HepG2 (cell line): ENCODE measurements at regions not wholly inside any gene's neighbourhood (a gene's known extent, or its start where the extent isn't known, plus 50 kb on each side); places are given as distances from the start of the nearest gene placed in this dataset.

Experiments used
- ARID3A ChIP-seq: IDR thresholded peaks from 2 replicates; pipeline ENCODE4 v1.6.1; 2012; ENCODE audit warnings: low read depth, low read length, improper control_type of control experiment
- BCL3 ChIP-seq: sonication (generic); formaldehyde crosslinking; IDR thresholded peaks from 2 replicates; pipeline ENCODE4 v1.5.1; 2020; ENCODE audit warnings: mild to moderate bottlenecking, missing genetic modification reagents, moderate library complexity
- FOXP4 ChIP-seq: sonication (generic); formaldehyde crosslinking; IDR thresholded peaks from 2 replicates; pipeline ENCODE4 v1.4.0; 2020; ENCODE audit warnings: missing genetic modification reagents
- MAZ ChIP-seq, 2 experiments: sonication (generic) in 1 of 2; formaldehyde crosslinking in 1 of 2; IDR thresholded peaks; 2 replicates each; pipeline versions ENCODE4 v1.5.0 to v1.6.1; 2012 to 2020; ENCODE audit warnings: low read depth in 2 of 2, mild to moderate bottlenecking in 2 of 2, borderline replicate concordance in 1 of 2, improper control_type of control experiment in 1 of 2, low read length in 1 of 2, missing genetic modification reagents in 1 of 2, moderate library complexity in 1 of 2
- MTA1 ChIP-seq: sonication (generic); formaldehyde crosslinking; IDR thresholded peaks from 2 replicates; pipeline ENCODE4 v1.4.0; 2020; ENCODE audit warnings: missing genetic modification reagents, mild to moderate bottlenecking, borderline replicate concordance
- NFIB ChIP-seq: sonication (generic); formaldehyde crosslinking; IDR thresholded peaks from 2 replicates; pipeline ENCODE4 v1.9.0; 2021; ENCODE audit warnings: missing genetic modification reagents, mild to moderate bottlenecking, borderline replicate concordance
- RBM39 ChIP-seq: fragments of 200-400 bp; formaldehyde crosslinking; IDR thresholded peaks from one replicate; pipeline ENCODE4 v1.6.1; 2018; ENCODE audit warnings: antibody characterized with exemption, mild to moderate bottlenecking, low read depth, low read length; ENCODE audit not compliant: poor library complexity, severe bottlenecking
- SAFB2 ChIP-seq: sonication (generic); formaldehyde crosslinking; IDR thresholded peaks from 2 replicates; pipeline ENCODE4 v1.5.1; 2020; ENCODE audit warnings: missing genetic modification reagents, low read depth, mild to moderate bottlenecking, borderline replicate concordance
- TBL1XR1 ChIP-seq: fragments of 150-350 bp; IDR thresholded peaks from 2 replicates; pipeline ENCODE4 v1.6.1; 2014; ENCODE audit warnings: borderline replicate concordance, low read length; ENCODE audit not compliant: partially characterized antibody
- ZBTB2 ChIP-seq: sonication (generic); formaldehyde crosslinking; IDR thresholded peaks from 2 replicates; pipeline ENCODE4 v1.8.0; 2022; ENCODE audit warnings: low read depth, missing genetic modification reagents
- ZBTB26 ChIP-seq: IDR thresholded peaks from 2 replicates; pipeline ENCODE4 v1.6.1; 2016; ENCODE audit warnings: missing compliant biosample characterization, missing genetic modification reagents, borderline replicate concordance
- ZFP62 ChIP-seq: sonication (generic); formaldehyde crosslinking; IDR thresholded peaks from 2 replicates; pipeline ENCODE4 v1.4.0; 2020; ENCODE audit warnings: missing genetic modification reagents
- ZKSCAN8 ChIP-seq: IDR thresholded peaks from 2 replicates; pipeline ENCODE4 v1.6.1; 2016; ENCODE audit warnings: borderline replicate concordance, missing genetic modification reagents, missing compliant biosample characterization
- ZNF160 ChIP-seq: sonication (generic); formaldehyde crosslinking; IDR thresholded peaks from 2 replicates; pipeline ENCODE4 v1.8.0; 2022; ENCODE audit warnings: mild to moderate bottlenecking, inconsistent platforms, missing genetic modification reagents
- ZNF232 ChIP-seq: sonication (generic); formaldehyde crosslinking; IDR thresholded peaks from 2 replicates; pipeline ENCODE4 v1.4.0; 2020; ENCODE audit warnings: missing genetic modification reagents, borderline replicate concordance
- ZNF367 ChIP-seq: sonication (generic); formaldehyde crosslinking; IDR thresholded peaks from 2 replicates; pipeline ENCODE4 v1.4.0; 2020; ENCODE audit warnings: missing genetic modification reagents, borderline replicate concordance
- ZNF441 ChIP-seq: sonication (generic); formaldehyde crosslinking; IDR thresholded peaks from 2 replicates; pipeline ENCODE4 v1.7.0; 2021; ENCODE audit warnings: missing genetic modification reagents, borderline replicate concordance
- ZNF605 ChIP-seq: sonication (generic); formaldehyde crosslinking; IDR thresholded peaks from 2 replicates; pipeline ENCODE4 v1.8.0; 2022; ENCODE audit warnings: mild to moderate bottlenecking, missing genetic modification reagents
- ZNF672 ChIP-seq: sonication (generic); formaldehyde crosslinking; IDR thresholded peaks from 2 replicates; pipeline ENCODE4 v1.8.1; 2022; ENCODE audit warnings: missing genetic modification reagents
- TF ChIP-seq, protein P1 (sequence below): sonication (generic); formaldehyde crosslinking; IDR thresholded peaks from 2 replicates; pipeline ENCODE4 v1.5.0; 2020; ENCODE audit warnings: missing genetic modification reagents

- no peak for TF ChIP-seq ARID3A
- 0 out of 2 replicates have a peak, but pooled peaks have one; percentile 29 for TF ChIP-seq ZNF441 (CRISPR knock-in tag)
- no peak for TF ChIP-seq ZNF160 (CRISPR knock-in tag)
- peak; percentile 43 for TF ChIP-seq TBL1XR1
- TF ChIP-seq FOXP4 (CRISPR knock-in tag) = no peak; the same call in 1 of the 2 replicates
- TF ChIP-seq SAFB2 = no peak
- TF ChIP-seq RBM39 = peak; percentile 49
- TF ChIP-seq NFIB (CRISPR knock-in tag) = no peak
- TF ChIP-seq ZBTB2 = no peak
- no peak; the same call in 1 of the 2 replicates for TF ChIP-seq ZBTB26 (CRISPR knock-in tag)
- TF ChIP-seq ZNF232 (CRISPR knock-in tag) = no peak
- no peak for TF ChIP-seq ZFP62 (CRISPR knock-in tag)
- no peak for TF ChIP-seq ZNF367 (CRISPR knock-in tag)
- TF ChIP-seq MTA1 (CRISPR knock-in tag) = no peak
- TF ChIP-seq BCL3 (CRISPR knock-in tag) = no peak
- TF ChIP-seq MAZ (IDR thresholded peaks at IDR 0.05; ENCODE audit: borderline replicate concordance, low read depth, low read length) = 0 out of 2 replicates have a peak, but pooled peaks have one; percentile 15
- TF ChIP-seq MAZ (CRISPR knock-in tag; IDR thresholded peaks at IDR 0.05; ENCODE audit: low read depth) = no peak; the same call in 1 of the 2 replicates
- no peak for TF ChIP-seq ZNF605 (CRISPR knock-in tag)
- TF ChIP-seq ZNF672 (CRISPR knock-in tag) = no peak
- TF ChIP-seq ZKSCAN8 (CRISPR knock-in tag) = no peak; the same call in 1 of the 2 replicates
- TF ChIP-seq, protein P1, sequence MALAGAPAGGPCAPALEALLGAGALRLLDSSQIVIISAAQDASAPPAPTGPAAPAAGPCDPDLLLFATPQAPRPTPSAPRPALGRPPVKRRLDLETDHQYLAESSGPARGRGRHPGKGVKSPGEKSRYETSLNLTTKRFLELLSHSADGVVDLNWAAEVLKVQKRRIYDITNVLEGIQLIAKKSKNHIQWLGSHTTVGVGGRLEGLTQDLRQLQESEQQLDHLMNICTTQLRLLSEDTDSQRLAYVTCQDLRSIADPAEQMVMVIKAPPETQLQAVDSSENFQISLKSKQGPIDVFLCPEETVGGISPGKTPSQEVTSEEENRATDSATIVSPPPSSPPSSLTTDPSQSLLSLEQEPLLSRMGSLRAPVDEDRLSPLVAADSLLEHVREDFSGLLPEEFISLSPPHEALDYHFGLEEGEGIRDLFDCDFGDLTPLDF (CRISPR knock-in tag) = no peak
These were observed 84.2 kb upstream of the LAPTM4A start (continued) for GRCh38 chr2:20135631-20136050.
